BE2C (cell line): ENCODE measurements at regions not wholly inside any gene's neighbourhood (a gene's known extent, or its start where the extent isn't known, plus 50 kb on each side); places are given as distances from the start of the nearest gene placed in this dataset.

Source experiments
- DNase-seq: peaks from one replicate; pipeline ENCODE4 v3.0.0-alpha.2; 2020
- H3K27me3 ChIP-seq: fragments of 250-450 bp; sonication (Bioruptor Pico); 2 replicates; pipeline ENCODE4 v1.5.1; 2020; ENCODE audit warnings: mild to moderate bottlenecking
- H3K36me3 ChIP-seq: fragments of 250-450 bp; sonication (Bioruptor Pico); 2 replicates; pipeline ENCODE4 v1.5.1; 2020; ENCODE audit warnings: mild to moderate bottlenecking
- H3K4me1 ChIP-seq: fragments of 250-450 bp; sonication (Bioruptor Pico); 2 replicates; pipeline ENCODE4 v1.5.1; 2020
- H3K4me3 ChIP-seq: 2 replicates; pipeline ENCODE4 v1.5.1; 2011; ENCODE audit warnings: low read depth, low read length
- H3K9me3 ChIP-seq: fragments of 250-450 bp; sonication (Bioruptor Pico); 2 replicates; pipeline ENCODE4 v1.5.1; 2020
- CTCF ChIP-seq: IDR thresholded peaks from 2 replicates; pipeline ENCODE4 v1.5.1; 2012; ENCODE audit warnings: mild to moderate bottlenecking, low read depth, low read length

GRCh38 chr5:116763987-116764866, 189.6 kb upstream of the SEMA6A start:
- Histone ChIP-seq H3K36me3 (no peaks in the 10 kb centered on the region), H3K27me3 (no peaks in the 10 kb centered on the region), H3K4me3 (no peak overlapping the region), H3K9me3 (no peaks in the 10 kb centered on the region), H3K4me1 (peaks cover 4% of the 10 kb centered on the region; the same call in 1 of the 2 replicates)
- DNase-seq, result no peak
- TF ChIP-seq CTCF, result no peak

GRCh38 chr5:116759860-116760640, 185.4 kb upstream of the SEMA6A start:
- no peaks in the 10 kb centered on the region for H3K9me3 ChIP-seq
- H3K27me3 ChIP-seq, result no peaks in the 10 kb centered on the region
- TF ChIP-seq CTCF, result no peak
- no peak for DNase-seq
- no peaks in the 10 kb centered on the region for H3K4me1 ChIP-seq
- no peaks in the 10 kb centered on the region for H3K36me3 ChIP-seq
- H3K4me3 ChIP-seq, result no peak overlapping the region

GRCh38 chr5:116757326-116757725, 182.7 kb upstream of the SEMA6A start:
- no peaks in the 10 kb centered on the region for H3K9me3 ChIP-seq
- H3K36me3 ChIP-seq, result no peaks in the 10 kb centered on the region
- H3K4me1 ChIP-seq, result no peaks in the 10 kb centered on the region
- no peak for DNase-seq
- TF ChIP-seq CTCF, result no peak
- no peak overlapping the region for H3K4me3 ChIP-seq
- no peaks in the 10 kb centered on the region for H3K27me3 ChIP-seq

GRCh38 chr5:116756531-116756930, 181.9 kb upstream of the SEMA6A start:
- H3K9me3 ChIP-seq, result no peaks in the 10 kb centered on the region
- TF ChIP-seq CTCF, result peak; percentile 21; the same call in 1 of the 2 replicates
- DNase-seq, result no peak
- no peak overlapping the region for H3K4me3 ChIP-seq
- H3K27me3 ChIP-seq, result no peaks in the 10 kb centered on the region
- no peaks in the 10 kb centered on the region for H3K36me3 ChIP-seq
- no peaks in the 10 kb centered on the region for H3K4me1 ChIP-seq

GRCh38 chr5:116754556-116754955, 179.9 kb upstream of the SEMA6A start:
- H3K36me3 ChIP-seq, result no peaks in the 10 kb centered on the region
- H3K27me3 ChIP-seq, result no peaks in the 10 kb centered on the region
- DNase-seq, result no peak
- no peak for TF ChIP-seq CTCF
- no peaks in the 10 kb centered on the region for H3K9me3 ChIP-seq
- no peaks in the 10 kb centered on the region for H3K4me1 ChIP-seq
- H3K4me3 ChIP-seq, result no peak overlapping the region
